ENCODE measurements at regions not wholly inside any gene's neighbourhood (a gene's known extent, or its start where the extent isn't known, plus 50 kb on each side); places are given as distances from the start of the nearest gene placed in this dataset.
"Not testable (repeated sequence)": the region's sequence is repeated elsewhere in the genome, so short reads cannot be mapped to it uniquely, and the experiment has no call there.

- DNase-seq, result not testable (repeated sequence)
Observed at GRCh38 chr17:36695710-36696109, 94.3 kb downstream of the MRM1 start.

- DNase-seq, result no peak
Observed at GRCh38 chr17:36696805-36697204, 95.4 kb downstream of the MRM1 start.

- no peak for DNase-seq
Observed at GRCh38 chr17:36697903-36698530, 96.6 kb downstream of the MRM1 start.

GRCh38 chr17:36701429-36702099, 100.2 kb downstream of the MRM1 start:
- DNase-seq, result no peak

- no peak for DNase-seq
Observed at GRCh38 chr17:36702636-36703035, 101.3 kb downstream of the MRM1 start.

GRCh38 chr17:36703860-36704266, 102.5 kb downstream of the MRM1 start:
- DNase-seq, result peak; percentile 66

GRCh38 chr17:36705283-36705795, 104.0 kb downstream of the MRM1 start:
- DNase-seq, result no peak

- peak; percentile 64 for DNase-seq
Observed at GRCh38 chr17:36705874-36706731, 104.7 kb downstream of the MRM1 start.

- DNase-seq, result no peak
Observed at GRCh38 chr17:36707904-36708303, 106.5 kb downstream of the MRM1 start.

GRCh38 chr17:36714789-36715188, 113.4 kb downstream of the MRM1 start:
- DNase-seq, result no peak

- DNase-seq, result no peak
Observed at GRCh38 chr17:36715951-36716350, 114.6 kb downstream of the MRM1 start.

- DNase-seq, result no peak
Observed at GRCh38 chr17:36717088-36717487, 115.7 kb downstream of the MRM1 start.

- DNase-seq, result no peak
Observed at GRCh38 chr17:36720131-36720530, 118.7 kb downstream of the MRM1 start.

- no peak for DNase-seq
Observed at GRCh38 chr17:36721560-36722120, 120.3 kb downstream of the MRM1 start.

GRCh38 chr17:36722121-36722902, 120.9 kb downstream of the MRM1 start:
- peak; percentile 86 for DNase-seq

GRCh38 chr17:36722903-36723263, 121.5 kb downstream of the MRM1 start:
- DNase-seq, result no peak

- DNase-seq, result no peak
Observed at GRCh38 chr17:36723459-36724025, 122.2 kb downstream of the MRM1 start.

- DNase-seq, result no peak
Observed at GRCh38 chr17:36726199-36726598, 124.8 kb downstream of the MRM1 start.

- no peak for DNase-seq
Observed at GRCh38 chr17:36727052-36727451, 125.7 kb downstream of the MRM1 start.

GRCh38 chr17:36727577-36727976, 126.2 kb downstream of the MRM1 start:
- no peak for DNase-seq

GRCh38 chr17:36728030-36728991, 126.9 kb downstream of the MRM1 start:
- peak; percentile 59 for DNase-seq

Data from stimulated activated CD4-positive, alpha-beta T cell treated with anti-CD3 and anti-CD28 coated beads, Interleukin-15, amount 100 ng/mL, for 24 hours (primary cell).